ENCODE measurements at regions not wholly inside any gene's neighbourhood (a gene's known extent, or its start where the extent isn't known, plus 50 kb on each side); places are given as distances from the start of the nearest gene placed in this dataset.

- TF ChIP-seq CTCF (IDR thresholded peaks at IDR 0.05) (no peak), POLR2AphosphoS5 (IDR thresholded peaks at IDR 0.05) (no peak), EP300 (IDR thresholded peaks at IDR 0.05) (no peak), POLR2A (IDR thresholded peaks at IDR 0.05) (no peak)
- Histone ChIP-seq H3K9me3 (no peaks in the 10 kb centered on the region), H3K36me3 (no peaks in the 10 kb centered on the region), H3K27ac (no peak overlapping the region), H3K4me3 (no peak overlapping the region), H3K4me1 (no peaks in the 10 kb centered on the region), H3K27me3 (no peaks in the 10 kb centered on the region)
- 42% methylated on average over 1 of the region's 1 CpG for WGBS
- no peak for DNase-seq (ENCODE audit: low spot score in 2 of 2)
Observed at GRCh38 chr12:74791365-74791764, 253.7 kb downstream of the ATXN7L3B start.

- Histone ChIP-seq H3K27me3 (no peaks in the 10 kb centered on the region), H3K36me3 (no peaks in the 10 kb centered on the region), H3K4me1 (no peaks in the 10 kb centered on the region), H3K27ac (no peak overlapping the region), H3K4me3 (no peak overlapping the region), H3K9me3 (no peaks in the 10 kb centered on the region)
- TF ChIP-seq POLR2A (IDR thresholded peaks at IDR 0.05) (no peak), CTCF (IDR thresholded peaks at IDR 0.05) (no peak), POLR2AphosphoS5 (IDR thresholded peaks at IDR 0.05) (no peak), EP300 (IDR thresholded peaks at IDR 0.05) (no peak)
- no peak for DNase-seq (ENCODE audit: low spot score in 2 of 2)
- 78% methylated on average over 4 of the region's 4 CpGs for WGBS
Observed at GRCh38 chr12:74794522-74794921, 256.9 kb downstream of the ATXN7L3B start.

- Histone ChIP-seq H3K4me1 (no peaks in the 10 kb centered on the region), H3K27me3 (no peaks in the 10 kb centered on the region), H3K36me3 (no peaks in the 10 kb centered on the region), H3K4me3 (no peak overlapping the region), H3K9me3 (no peaks in the 10 kb centered on the region), H3K27ac (no peak overlapping the region)
- TF ChIP-seq POLR2A (IDR thresholded peaks at IDR 0.05) (no peak), EP300 (IDR thresholded peaks at IDR 0.05) (no peak), POLR2AphosphoS5 (IDR thresholded peaks at IDR 0.05) (no peak), CTCF (IDR thresholded peaks at IDR 0.05) (no peak)
- 62% methylated on average over 2 of the region's 2 CpGs for WGBS
- DNase-seq (ENCODE audit: low spot score in 2 of 2): no peak
Observed at GRCh38 chr12:74801625-74802024, 264.0 kb downstream of the ATXN7L3B start.

- H3K27me3 ChIP-seq: no peaks in the 10 kb centered on the region
- no peak for DNase-seq (ENCODE audit: low spot score in 2 of 2)
- no peak overlapping the region for H3K27ac ChIP-seq
- no peaks in the 10 kb centered on the region for H3K36me3 ChIP-seq
- H3K4me3 ChIP-seq: no peak overlapping the region
- no peaks in the 10 kb centered on the region for H3K4me1 ChIP-seq
- peaks cover 4% of the 10 kb centered on the region for H3K9me3 ChIP-seq
- TF ChIP-seq POLR2AphosphoS5 (IDR thresholded peaks at IDR 0.05) (no peak), POLR2A (IDR thresholded peaks at IDR 0.05) (no peak), CTCF (IDR thresholded peaks at IDR 0.05) (no peak), EP300 (IDR thresholded peaks at IDR 0.05) (no peak)
- 89% methylated on average over 6 of the region's 10 CpGs for WGBS
Observed at GRCh38 chr12:74816398-74817175, 279.0 kb downstream of the ATXN7L3B start.

GRCh38 chr12:74817499-74817898 lies 279.9 kb downstream of the ATXN7L3B start:
- Histone ChIP-seq H3K4me1 (no peaks in the 10 kb centered on the region), H3K9me3 (peaks cover 4% of the 10 kb centered on the region), H3K36me3 (no peaks in the 10 kb centered on the region), H3K27ac (no peak overlapping the region), H3K4me3 (no peak overlapping the region), H3K27me3 (no peaks in the 10 kb centered on the region)
- TF ChIP-seq EP300 (IDR thresholded peaks at IDR 0.05): no peak
- TF ChIP-seq CTCF (IDR thresholded peaks at IDR 0.05): no peak
- no peak for TF ChIP-seq POLR2AphosphoS5 (IDR thresholded peaks at IDR 0.05)
- TF ChIP-seq POLR2A (IDR thresholded peaks at IDR 0.05): no peak
- WGBS: 100% methylated on average over 2 of the region's 3 CpGs
- DNase-seq (ENCODE audit: low spot score in 2 of 2): no peak
